ENCODE measurements at regions not wholly inside any gene's neighbourhood (a gene's known extent, or its start where the extent isn't known, plus 50 kb on each side); places are given as distances from the start of the nearest gene placed in this dataset.
"Not testable (repeated sequence)": the region's sequence is repeated elsewhere in the genome, so short reads cannot be mapped to it uniquely, and the experiment has no call there.

- no peak overlapping the region for H3K4me3 ChIP-seq (ENCODE audit: low read depth, low read length)
- TF ChIP-seq CTCF (IDR thresholded peaks at IDR 0.05; ENCODE audit: control insufficient read depth, extremely low read depth, insufficient read depth) = no peak
- no peak for DNase-seq (ENCODE audit: low read depth)
These were observed 85.5 kb downstream of the CAPZA3 start for GRCh38 chr12:18823461-18823860.

DNA sequence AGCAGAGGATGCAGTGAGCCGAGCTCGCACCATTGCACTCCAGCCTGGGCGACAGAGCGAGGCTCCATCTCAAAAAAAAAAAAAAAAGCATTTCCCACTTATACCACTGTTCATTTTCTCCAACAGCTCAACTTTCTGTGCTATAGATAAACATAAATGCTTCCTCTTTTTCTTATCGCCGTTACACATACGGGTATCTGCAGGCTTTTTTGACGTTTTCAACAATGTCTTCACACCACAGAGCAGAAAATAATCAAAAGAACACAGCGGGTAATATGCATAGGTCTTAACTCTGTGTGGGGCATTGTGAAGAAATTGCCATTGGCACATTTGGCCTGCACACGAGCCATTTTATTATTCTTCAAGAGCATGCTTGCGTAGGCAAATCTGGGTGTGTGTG lies 86.4 kb downstream of the CAPZA3 start:
- no peak overlapping the region for H3K4me3 ChIP-seq (ENCODE audit: low read depth, low read length)
- no peak for DNase-seq (ENCODE audit: low read depth)
- TF ChIP-seq CTCF (IDR thresholded peaks at IDR 0.05; ENCODE audit: control insufficient read depth, extremely low read depth, insufficient read depth) = no peak

DNA sequence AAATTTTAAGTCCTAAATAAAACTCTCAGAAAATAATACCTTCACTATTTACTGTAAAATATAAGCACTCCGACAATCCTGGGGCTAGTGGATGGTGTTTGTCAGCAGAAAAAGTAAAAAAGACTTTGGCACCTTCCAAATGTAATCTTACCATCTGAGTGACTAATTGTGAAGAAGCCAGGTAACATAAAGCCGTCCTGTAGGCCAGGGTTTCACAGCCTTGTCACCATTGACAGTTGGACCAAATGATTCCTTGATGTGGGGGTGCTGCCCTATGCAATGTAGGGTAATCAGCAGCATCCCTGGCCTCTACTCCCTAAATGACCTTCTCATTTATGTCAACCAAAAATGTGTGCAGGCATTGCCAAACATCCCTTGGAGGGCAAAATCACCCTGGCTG lies 87.2 kb downstream of the CAPZA3 start:
- no peak overlapping the region for H3K4me3 ChIP-seq (ENCODE audit: low read depth, low read length)
- no peak for TF ChIP-seq CTCF (IDR thresholded peaks at IDR 0.05; ENCODE audit: control insufficient read depth, extremely low read depth, insufficient read depth)
- no peak for DNase-seq (ENCODE audit: low read depth)

DNA sequence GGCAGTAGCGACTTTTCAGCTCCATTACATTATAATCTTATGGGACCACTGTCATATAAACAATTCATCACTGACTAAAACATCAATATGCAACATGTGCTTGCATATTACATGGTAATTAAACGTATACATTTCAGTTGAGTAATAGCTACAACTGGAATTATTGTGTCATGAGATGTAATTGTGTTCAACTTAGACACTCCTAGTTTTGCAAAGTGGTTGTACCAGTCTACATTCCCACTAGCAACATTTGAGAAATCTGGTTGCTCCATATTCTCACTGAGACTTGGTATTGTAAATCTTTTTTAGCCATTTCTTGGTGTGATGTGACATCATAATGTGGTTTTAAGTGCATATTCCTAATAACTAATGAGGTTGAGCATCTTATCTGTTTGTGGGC lies 90.0 kb downstream of the CAPZA3 start:
- no peak overlapping the region for H3K4me3 ChIP-seq (ENCODE audit: low read depth, low read length)
- DNase-seq (ENCODE audit: low read depth) = no peak
- TF ChIP-seq CTCF (IDR thresholded peaks at IDR 0.05; ENCODE audit: control insufficient read depth, extremely low read depth, insufficient read depth) = no peak

- no peak for TF ChIP-seq CTCF (IDR thresholded peaks at IDR 0.05; ENCODE audit: control insufficient read depth, extremely low read depth, insufficient read depth)
- no peak for DNase-seq (ENCODE audit: low read depth)
- no peak overlapping the region for H3K4me3 ChIP-seq (ENCODE audit: low read depth, low read length)
These were observed 90.6 kb downstream of the CAPZA3 start for GRCh38 chr12:18828483-18828882.

GRCh38 chr12:18828987-18829386 lies 91.1 kb downstream of the CAPZA3 start:
- no peak for TF ChIP-seq CTCF (IDR thresholded peaks at IDR 0.05; ENCODE audit: control insufficient read depth, extremely low read depth, insufficient read depth)
- no peak for DNase-seq (ENCODE audit: low read depth)
- no peak overlapping the region for H3K4me3 ChIP-seq (ENCODE audit: low read depth, low read length)

DNA sequence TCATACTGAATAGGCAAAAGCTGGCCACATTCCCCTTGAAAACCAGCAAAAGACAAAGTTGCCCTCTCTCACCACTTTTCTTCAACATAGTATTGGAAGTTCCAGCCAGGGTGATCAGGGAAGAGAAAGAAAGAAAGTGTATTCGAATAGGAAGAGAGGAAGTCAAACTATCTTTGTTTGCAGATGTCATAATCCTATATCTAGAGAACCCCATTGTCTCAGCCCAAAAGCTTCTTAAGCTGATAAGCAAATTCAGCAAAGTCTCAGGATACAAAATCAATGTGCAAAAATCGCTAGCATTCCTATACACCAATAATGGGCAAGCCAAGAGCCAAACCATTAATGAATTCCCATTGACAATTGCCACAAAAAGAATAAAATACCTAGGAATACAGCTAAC lies 95.0 kb downstream of the CAPZA3 start:
- H3K4me3 ChIP-seq (ENCODE audit: low read depth, low read length); DNase-seq (ENCODE audit: low read depth): not testable (repeated sequence)

DNA sequence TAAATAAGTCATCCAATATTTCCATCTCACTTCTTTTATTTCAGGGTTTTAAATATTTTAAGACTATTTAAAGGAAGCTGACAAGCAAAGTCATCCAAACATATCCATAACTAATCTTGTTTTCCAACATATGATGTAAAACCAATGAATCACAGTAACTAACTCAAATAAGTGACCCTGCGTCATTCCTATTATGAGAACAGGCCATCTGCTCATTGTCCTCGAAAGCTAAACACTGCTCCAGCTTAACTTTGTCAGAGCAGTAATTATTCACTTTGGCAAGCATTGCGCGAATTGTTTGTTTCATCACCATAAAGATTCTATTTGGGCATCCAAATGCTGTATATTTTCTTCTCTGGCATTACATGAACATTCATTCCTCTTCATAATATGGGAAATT lies 99.1 kb downstream of the CAPZA3 start:
- TF ChIP-seq CTCF (IDR thresholded peaks at IDR 0.05; ENCODE audit: control insufficient read depth, extremely low read depth, insufficient read depth) = no peak
- DNase-seq (ENCODE audit: low read depth) = no peak
- H3K4me3 ChIP-seq (ENCODE audit: low read depth, low read length) = no peak overlapping the region

All from LNCaP clone FGC (cell line).